Dedifferentiated amniotic fluid mesenchymal stem cell (primary cell): ENCODE measurements at regions not wholly inside any gene's neighbourhood (a gene's known extent, or its start where the extent isn't known, plus 50 kb on each side); places are given as distances from the start of the nearest gene placed in this dataset.
"Not testable (repeated sequence)": the region's sequence is repeated elsewhere in the genome, so short reads cannot be mapped to it uniquely, and the experiment has no call there.

Experiments used
- DNase-seq: peaks from one replicate; pipeline ENCODE4 v3.0.0-alpha.2; 2016; ENCODE audit errors: extremely low spot score

DNA sequence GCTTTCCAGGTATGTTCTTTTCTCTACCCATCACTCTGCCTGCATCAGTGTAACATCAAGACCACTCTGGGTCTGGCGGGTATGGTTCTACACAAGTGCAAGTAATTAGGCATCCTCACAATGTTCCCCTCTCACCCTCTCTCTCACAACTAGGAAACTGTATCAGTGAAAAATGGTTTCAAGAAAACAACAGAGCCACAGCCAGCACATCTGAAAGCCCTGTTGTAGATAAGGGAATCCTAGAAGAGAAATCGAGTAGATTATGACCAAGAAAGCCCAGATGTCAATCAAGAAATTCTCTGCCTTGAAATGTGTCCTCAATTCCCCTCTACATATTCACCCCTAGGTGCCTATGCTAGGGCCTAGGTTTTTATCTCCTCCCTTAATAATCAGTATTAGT, 281.3 kb upstream of the ANKRD50 start:
- DNase-seq, result no peak

DNA sequence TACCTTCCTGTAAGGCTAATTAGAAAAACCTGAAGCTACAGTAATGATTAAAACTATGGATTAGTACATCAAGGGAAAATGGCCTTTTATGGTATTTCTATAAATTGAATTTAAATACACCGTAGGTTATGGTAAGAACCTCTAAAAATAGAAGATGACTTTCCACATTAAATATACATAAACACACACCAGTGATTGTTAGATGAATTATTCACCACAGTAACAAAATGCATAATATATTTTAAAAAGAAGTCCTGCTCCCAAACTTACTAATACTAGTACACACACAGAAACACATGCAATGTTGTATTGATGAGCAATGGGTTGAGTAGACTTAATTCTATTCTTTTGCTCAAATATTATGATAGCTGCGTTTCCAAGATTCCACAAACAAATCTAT, 277.9 kb upstream of the ANKRD50 start:
- DNase-seq, result no peak

DNA sequence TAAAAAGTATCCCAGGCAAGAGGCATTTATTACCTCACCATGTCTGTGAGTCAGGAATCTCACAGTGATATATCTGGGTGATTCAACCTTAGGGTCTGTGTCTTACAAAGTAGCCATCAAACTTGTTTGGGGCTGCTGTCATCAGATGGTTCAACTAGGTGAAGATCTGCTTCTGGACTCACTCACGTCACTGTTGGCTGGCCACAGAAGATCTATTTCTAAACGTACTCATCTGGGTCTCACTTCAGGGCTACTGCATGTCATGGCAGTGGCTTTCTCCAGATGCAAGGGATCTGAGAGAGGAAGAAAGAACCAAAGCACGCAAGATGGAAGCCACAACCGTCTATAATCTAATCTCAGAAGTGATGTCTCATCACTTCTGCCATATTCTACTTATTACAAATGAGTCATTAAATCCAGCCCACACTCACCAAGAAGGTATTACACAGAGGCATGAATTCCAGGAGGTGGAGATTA, 267.8 kb upstream of the ANKRD50 start:
- DNase-seq, result no peak

DNA sequence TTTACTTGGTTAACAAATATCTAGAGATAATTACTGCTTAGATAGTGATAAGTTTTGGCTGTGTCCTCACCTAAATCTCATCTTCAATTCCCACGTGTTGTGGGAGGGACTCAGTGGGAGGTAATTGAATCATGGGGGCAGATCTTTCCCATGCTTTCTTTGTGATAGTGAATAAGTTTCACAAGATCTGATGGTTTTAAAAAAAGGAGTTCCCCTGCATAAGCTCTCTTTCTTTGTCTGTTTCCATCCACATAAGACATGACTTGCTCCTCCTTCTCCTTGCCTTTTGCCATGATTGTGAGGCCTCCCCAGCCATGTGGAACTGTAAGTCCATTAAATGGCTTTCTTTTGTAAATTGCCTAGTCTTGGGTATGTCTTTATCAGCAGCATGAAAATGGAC, 266.0 kb upstream of the ANKRD50 start:
- DNase-seq, result not testable (repeated sequence)

DNA sequence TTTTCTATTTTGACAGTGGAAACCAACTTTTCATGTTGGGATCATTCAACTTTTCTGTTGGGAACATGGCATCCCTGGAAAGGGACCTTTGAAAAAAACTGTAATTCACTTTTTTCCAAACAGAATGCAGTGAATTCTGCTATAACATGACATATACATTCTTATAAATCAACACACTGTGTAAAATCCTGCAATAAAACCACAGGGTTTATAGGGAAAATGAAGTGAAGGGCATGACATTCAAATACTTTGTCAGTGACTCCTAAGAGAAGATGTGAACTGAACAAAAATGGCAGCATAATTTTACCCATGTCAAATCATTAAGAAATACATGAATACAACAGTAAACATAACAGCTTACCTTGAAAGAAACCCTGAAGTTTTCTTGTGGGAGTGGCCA, 264.5 kb upstream of the ANKRD50 start:
- no peak for DNase-seq

DNA sequence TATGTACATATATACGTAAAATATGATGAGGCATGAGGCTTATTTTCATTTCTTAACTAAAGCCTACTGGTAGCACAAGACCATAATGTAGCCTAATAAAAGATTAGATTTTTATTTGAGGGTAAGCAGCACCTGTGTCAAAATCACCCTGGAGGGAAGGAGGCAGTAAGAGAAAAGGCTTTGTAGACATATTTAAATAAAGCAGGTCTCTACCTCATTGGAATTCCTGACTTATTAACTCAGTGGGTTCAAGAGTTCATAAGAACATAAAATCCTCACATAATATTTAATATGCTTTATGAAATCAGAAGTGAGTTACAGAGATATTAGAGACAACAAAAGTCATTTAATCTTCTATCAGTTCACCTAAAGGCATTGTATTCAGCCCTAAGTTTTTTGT, 261.6 kb upstream of the ANKRD50 start:
- no peak for DNase-seq

DNA sequence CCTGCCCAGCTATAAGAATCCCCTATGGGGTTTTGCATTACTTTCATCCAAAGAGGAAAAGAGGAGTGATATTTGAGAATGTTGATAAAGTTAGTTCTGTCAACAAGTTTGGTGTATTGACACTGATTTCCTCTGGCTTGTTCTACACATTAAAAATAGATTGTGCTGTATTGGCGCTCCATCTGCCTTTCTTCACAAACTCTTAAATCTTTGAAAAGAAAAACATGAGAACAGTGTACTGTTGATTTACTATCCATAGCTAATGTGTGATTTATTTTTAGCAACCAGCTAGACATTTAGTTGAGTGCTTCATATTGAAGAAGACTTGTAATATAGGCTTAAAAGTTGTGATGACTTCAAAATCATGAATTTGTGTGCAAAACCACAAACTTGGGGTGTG, 261.2 kb upstream of the ANKRD50 start:
- no peak for DNase-seq

DNA sequence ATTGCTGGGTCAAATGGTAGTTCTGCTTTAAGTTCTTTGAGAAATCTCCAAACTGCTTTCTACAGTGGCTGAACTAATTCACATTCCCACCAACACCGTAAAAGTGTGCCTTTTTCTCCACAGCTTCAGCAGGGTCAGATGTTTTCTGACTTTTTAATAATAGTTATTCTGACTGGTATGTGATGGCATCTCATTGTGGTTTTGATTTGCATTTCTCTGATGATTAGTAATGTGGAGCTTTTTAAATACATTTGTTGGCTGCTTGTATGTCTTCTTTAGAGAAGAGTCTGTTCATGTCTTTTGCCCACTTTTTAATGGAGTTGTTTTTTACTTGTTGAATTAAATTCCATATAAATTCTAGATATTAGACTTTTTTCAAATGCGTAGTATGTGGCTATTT, 257.5 kb upstream of the ANKRD50 start:
- DNase-seq, result no peak

DNA sequence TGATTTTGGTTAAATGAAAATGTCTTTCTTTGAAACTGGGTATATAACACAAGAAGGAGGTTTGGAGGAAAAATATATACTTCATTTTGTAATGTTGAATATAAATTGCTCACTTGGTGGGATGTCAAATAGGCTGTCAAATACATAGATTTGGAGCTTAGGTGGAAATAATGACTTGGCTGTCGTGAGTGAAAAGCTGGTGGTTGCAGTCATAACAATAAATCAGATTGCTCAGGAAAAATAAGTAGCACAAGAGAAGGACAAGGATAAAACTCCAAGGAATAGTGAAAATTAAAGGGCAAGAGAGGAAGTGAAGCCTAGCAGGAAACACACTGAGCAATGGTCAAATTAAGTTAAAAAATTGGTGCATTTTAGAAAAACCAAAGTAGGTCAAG, 253.0 kb upstream of the ANKRD50 start:
- no peak for DNase-seq

DNA sequence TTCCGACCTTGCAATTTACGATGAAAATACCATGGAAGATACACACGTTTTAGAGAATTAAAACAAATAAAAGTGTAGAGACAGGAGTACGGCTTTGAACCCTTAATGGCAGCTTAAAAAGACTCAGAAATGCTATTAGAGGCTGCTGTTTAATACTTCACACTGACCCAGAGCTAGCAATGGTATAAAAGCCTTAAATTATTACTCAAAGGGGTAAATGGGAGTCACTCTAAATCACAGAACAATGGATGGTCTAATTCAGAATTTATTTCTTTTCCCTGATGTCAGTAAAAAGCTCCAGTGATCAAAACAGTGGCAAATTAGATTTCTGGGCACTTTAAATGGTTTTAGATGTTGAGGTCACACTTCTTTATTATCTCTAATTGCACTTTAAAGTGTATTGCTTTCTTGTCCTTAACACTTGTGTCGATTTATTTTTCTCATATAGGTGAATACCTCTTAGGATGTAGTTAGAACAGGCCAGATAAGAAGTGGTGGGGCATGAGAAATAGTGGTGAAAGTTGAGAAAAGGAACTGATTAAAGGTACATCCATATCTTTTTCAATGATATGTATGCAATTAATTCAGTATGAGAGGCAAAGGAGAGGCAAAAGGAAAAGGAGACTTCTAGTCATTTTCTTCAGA, 252.4 kb upstream of the ANKRD50 start:
- no peak for DNase-seq

DNA sequence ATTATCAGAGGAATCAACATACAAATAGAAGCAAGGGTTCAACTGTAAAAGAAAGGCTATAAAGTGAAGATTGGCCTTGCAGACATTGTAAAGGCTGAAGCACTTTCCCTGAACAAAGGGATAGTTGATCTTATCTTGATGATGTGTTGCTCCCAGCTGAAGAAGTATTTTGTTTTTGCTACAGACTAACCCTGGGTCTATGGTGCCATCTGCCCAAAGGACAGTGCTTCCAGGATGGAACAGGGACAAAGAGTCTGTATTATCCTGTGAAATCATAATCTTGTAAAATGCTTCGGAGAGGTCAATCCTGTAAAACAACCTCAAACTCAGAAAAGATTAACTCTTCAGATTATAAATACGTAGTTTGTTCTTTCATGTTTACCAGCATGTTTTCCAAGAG, 251.7 kb upstream of the ANKRD50 start:
- no peak for DNase-seq

DNA sequence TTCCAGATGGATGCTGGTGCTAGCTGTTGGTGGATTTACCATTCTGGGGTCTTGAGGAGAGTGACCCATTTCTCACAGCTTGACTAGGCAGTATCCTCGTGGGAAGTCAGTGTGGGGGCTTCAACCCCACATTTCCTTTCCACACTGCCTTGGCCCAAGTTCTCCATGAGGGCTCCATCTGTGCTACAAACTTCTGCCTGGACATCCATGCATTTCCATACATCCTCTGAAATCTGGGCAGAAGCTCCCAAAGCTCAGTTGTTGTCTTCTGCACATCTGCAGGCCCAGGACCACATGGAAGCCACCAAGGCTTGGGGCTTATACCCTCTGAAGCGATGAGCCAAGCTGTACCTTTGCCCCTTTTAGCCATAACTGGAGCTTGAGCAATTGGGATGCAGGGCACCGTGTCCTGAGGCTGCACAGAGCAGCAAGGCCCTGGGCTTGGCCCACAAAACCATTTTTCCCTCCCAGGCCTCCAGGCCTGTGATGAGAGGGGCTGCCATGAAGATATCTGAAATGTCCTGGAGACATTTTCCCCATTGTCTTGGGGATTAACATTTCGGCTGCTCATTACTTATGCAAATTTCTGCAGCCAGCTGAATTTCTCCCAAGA, 248.7 kb upstream of the ANKRD50 start:
- DNase-seq, result no peak

DNA sequence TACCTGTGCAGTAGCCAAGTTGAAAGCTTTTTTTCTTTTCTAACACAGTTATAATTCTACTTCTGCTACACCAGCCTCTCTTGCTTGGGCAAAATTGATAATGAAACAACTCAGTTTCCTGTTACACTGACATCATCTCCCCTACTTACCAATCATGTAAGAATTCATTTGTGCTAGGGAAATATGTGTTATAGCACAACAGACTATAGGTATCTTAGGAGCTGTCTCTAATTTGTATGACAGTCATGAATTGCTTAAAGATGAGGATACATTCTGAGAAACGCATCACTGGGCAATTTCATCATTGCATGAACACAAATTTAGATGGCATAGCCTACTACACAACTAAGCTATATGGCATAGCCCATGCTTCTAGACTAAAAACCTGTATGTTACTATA, 246.3 kb upstream of the ANKRD50 start:
- DNase-seq, result no peak

DNA sequence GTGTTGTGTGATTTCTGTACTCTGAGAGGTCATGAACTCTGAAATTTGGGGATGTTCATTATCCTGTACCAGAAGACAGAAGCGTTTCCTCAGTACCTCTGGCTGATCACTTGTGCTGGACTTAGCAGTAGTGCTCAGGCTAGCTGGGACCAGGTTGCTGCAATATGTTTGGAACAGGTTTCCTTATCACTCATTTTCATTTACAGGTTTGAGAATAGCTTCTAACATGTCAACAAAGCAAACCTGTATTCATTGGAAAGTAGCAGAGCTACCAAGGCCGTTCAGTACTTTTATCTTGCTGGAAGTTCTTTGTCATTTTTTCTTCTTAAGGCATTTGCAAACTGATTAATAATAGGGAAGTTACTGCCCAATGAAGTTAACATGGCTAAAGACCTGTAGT, 242.9 kb upstream of the ANKRD50 start:
- DNase-seq, result no peak

DNA sequence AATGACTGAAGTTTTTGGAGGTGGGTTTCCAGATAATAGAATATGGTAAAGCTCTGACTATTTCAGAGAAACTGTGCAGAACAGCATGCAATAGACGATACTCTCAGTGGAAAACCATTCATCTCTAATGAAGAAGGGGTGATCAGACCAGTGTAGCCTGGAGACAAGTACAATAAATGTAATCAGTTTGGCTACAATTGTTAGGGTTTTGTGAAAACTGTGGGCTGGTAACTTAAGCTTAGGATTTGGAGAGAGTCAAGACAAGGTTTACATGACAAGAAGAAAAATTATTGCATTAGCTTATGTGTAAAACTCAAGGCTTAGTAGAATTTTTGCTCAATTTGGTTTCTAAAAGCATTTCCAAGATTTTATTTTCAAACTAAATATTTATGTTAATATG, 241.5 kb upstream of the ANKRD50 start:
- no peak for DNase-seq

DNA sequence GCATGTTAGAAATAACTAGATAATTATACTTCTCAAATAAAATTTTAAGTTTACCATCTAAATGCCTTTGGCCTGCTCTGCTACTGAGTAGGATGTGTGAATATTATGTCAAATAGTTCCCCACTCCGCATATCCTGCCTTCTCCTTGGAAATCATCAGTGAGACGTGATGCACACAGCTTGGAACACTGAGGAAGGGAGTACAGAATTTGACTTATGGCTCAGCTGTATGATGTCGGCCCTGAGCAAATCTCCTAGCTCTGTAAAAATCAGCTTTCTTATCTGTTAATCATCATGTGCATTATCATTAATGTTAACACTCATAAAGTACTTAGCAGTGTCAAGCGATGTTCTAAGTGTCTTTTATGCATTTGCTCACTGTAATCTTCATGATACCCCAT, 241.0 kb upstream of the ANKRD50 start:
- no peak for DNase-seq

DNA sequence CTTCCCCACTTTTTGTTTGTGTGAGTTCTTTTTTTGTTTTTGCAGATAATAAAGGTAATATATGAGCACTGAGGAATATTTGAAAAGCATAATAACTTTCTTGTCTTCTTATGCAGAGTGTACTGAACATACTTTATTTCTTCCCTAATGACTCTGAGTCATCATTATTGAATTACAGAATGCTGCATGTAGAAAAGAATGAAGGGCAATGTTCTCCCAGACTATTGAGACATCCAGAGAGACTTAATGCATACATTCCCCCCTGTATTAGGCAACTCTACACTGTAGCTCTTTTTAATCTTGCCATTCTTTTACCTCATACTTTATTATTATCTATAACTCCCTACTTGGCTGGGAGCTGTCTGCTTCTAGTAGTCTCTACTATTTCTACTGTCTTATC, 240.5 kb upstream of the ANKRD50 start:
- peak; percentile 77 for DNase-seq

DNA sequence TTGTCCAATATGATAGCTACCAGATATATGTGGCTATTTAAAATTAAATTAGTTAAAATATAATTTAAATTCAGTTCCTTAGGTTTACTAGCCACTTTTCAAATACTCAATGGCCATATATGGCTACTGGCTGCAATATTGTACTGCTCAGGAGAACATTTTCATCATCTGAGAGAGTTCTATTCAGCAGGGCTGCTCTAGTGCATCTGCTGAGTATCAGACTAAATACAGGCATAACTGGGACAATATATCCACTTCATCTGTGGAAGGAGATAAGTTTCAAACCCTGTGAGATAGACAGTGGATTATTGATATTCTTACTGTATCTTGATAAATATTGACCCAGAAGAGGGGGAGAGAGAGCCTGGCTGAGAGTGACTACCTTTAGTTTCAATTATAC, 240.1 kb upstream of the ANKRD50 start:
- DNase-seq, result no peak

DNA sequence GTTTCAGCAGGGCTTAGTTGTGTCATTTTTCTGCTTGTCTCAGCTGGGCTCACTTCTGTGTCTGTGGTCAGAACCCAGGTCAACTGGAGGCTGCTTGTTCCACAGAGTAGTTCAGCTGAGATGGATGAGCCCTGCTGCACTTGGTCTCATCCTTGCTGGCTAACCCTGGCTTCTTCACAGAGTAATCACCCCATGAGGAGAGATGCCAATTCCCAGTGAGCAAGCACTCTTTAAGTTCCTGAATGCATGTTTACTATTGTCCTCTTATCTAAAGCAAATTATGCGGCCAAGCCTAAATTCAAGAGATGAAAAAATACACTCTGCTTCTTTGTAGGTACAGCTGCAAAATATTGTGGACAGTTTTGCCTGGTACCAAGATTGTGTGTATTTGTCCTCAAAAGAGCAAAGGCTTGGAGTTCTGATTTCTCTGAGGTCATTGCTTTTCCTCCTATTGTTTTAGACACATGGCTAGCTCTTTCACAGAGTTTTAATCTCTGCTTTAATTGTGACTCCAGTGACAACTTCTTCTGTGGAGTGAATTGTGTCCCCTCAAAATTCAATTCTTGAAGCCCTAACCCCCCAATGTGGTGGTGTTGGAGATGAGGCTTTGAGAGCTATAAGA, 236.6 kb upstream of the ANKRD50 start:
- DNase-seq, result no peak

DNA sequence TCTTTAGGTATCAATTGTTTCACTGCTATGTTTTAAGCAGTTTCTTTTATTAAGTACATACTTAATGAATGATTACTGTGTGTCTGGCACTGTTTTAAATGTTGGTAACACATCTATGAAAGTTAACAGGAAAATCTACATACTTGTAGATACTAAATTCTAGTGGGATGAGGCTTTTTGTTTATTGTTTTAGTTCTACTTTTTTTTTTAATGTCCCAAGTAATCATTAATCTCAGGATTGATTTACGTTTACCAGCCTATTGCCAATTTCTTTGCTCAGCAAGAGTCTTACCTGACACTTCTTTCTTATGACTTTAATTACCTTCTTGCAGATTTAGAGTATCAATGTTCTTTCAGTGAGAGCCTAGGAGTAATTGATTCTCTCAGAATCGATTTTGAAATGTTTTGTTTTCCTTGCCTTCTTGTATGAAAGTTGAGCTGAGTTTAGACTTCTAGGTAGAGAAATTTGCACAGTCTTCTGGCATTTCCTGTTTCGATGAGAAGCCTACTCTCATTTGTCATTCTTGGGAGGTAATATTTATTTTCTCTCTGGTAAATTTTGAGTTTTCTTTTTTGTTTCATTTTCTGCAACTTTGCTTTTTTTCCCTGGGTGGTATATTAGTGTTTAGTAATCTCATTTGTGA, 235.2 kb upstream of the ANKRD50 start:
- no peak for DNase-seq

DNA sequence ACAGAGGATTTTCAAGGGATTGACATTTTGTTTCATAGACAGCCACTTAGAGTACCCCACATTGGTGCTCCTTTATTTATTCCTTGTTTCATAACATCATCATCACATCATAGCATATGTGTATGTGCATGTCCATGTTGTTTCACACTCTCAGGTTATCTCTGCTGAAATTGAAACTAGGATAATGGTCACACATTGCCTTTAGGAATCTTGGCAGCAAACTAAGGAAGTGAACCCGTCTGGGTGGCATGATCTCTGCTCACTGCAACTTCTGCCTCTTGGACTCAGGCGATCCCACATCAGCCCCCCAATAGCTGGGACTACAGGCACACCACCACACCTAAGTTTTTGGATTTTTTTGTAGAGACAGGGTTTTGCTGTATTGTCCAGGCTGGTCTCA, 234.2 kb upstream of the ANKRD50 start:
- no peak for DNase-seq

DNA sequence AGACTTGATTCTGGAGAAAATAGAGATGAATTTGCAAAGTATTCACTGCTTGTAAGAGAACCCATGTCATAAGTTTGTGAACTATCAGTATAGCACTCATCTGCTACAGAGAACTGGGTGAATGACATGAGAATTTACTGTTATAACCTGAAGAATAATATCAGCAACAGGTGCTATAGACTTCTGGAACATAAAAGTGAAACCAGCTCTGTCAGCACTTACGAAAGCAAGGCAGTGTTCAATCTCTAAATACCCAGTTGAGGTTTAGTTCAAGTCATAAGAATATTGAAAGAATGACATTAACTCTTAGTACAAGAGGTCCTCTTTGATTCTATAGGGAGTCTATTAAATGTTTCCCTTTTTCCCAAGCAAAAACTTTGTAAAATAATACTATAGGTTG, 232.9 kb upstream of the ANKRD50 start:
- no peak for DNase-seq

DNA sequence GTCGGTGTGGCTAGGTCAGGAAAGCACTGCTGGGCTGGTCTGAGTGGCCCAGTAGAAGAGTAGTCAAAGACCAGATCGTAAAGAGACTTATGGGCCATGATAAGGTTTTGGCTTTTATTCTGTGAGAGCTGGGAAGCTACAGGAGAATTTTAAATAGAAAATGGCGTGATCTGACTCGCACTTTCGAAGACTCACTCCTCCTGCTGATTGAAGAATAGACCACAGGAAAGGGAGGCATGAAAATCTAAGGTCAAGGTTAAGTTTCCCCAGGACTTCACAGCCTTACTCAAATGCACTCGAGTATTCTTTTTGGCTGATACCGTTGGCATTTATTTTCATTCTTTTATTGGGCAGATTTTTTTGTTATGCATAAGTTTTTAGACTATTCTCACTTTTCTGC, 231.4 kb upstream of the ANKRD50 start:
- no peak for DNase-seq
